HG03108 (cell line): ENCODE measurements at regions not wholly inside any gene's neighbourhood (a gene's known extent, or its start where the extent isn't known, plus 50 kb on each side); places are given as distances from the start of the nearest gene placed in this dataset.

Source experiments
- ATAC-seq: cut with Tn5 transposase; IDR thresholded peaks from one replicate; pipeline ENCODE4 v1.9.1; 2021; ENCODE audit warnings: moderate library complexity; ENCODE audit not compliant: unreplicated experiment

- no peak for ATAC-seq
Observed at GRCh38 chr11:127625402-127625801, 624.8 kb upstream of the KIRREL3 start.

GRCh38 chr11:127624306-127624856 is 623.8 kb upstream of the KIRREL3 start:
- no peak for ATAC-seq

- no peak for ATAC-seq
Observed at GRCh38 chr11:127622686-127623085, 622.1 kb upstream of the KIRREL3 start.

- no peak for ATAC-seq
Observed at GRCh38 chr11:127620671-127621070, 620.1 kb upstream of the KIRREL3 start.

DNA sequence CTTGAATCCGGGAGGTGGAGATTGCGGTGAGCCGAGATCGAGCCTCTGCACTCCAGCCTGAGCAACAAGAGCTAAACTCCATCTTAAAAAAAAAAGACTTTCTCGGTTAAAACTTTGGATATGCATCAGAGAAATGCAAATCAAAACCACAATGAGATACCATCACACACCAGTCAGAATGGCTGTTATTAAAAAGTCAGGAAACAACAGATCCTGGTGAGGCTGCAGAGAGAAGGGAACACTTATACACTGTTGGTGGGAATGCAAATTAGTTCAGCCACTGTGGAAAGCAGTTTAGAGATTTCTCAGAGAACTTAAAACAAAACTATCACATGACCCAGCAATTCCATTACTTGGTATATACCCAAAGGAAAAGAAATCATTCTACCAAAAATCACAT is 619.4 kb upstream of the KIRREL3 start:
- no peak for ATAC-seq

- ATAC-seq = no peak
Observed at GRCh38 chr11:127618721-127619120, 618.2 kb upstream of the KIRREL3 start.

DNA sequence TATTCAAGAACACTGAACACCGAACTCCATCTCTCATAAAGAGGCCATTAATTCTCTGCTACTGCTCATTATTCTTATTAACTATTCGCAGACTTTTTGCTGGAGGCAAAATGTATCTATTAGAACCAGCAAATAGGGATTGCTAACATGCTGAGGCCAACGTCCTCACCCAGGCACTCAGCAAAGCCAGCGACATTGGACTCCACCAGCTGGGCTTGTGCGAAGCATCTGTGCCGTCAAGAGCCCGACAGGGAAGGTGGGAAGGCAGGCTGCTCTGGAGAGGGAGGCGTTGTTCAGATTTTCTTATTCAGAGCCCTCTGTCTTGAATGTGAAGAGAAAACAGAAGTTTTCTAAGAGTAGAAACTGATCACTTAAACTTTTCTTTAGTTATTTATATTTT is 615.6 kb upstream of the KIRREL3 start:
- ATAC-seq = no peak

GRCh38 chr11:127612607-127613006 is 612.0 kb upstream of the KIRREL3 start:
- ATAC-seq = no peak

DNA sequence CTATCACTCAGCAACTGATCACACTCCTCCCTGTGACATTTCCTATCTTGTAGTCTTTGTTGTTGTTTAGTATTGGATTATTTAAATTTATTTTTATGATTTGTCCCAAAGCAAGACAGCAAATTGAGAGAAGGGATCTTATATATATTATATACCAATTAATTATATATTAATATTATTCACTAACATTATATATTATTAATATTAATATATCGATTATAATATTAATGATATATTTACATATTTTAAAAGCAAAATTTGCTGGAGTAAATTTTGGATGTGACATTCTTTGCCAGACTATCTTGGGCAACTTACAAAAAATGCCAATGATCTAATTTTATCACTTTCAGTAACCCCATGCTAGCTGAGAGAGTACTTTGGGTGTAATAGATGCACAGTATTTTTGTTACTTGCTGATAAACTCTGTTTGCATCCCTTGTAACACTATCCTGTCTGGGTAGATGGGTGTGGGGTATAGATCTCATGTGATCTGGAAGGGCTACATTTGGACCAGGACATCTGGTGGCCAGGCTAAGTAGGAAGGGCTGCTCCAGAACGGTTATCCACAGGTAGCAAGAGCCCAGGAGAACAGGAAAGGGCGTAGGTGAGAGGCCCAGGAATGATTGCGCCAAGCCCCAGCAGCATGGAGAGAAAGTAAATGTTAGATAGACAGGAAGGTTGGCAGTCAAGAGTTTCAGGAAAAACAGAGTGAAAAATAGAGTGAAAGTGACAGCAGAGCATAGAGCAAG is 608.6 kb upstream of the KIRREL3 start:
- no peak for ATAC-seq

DNA sequence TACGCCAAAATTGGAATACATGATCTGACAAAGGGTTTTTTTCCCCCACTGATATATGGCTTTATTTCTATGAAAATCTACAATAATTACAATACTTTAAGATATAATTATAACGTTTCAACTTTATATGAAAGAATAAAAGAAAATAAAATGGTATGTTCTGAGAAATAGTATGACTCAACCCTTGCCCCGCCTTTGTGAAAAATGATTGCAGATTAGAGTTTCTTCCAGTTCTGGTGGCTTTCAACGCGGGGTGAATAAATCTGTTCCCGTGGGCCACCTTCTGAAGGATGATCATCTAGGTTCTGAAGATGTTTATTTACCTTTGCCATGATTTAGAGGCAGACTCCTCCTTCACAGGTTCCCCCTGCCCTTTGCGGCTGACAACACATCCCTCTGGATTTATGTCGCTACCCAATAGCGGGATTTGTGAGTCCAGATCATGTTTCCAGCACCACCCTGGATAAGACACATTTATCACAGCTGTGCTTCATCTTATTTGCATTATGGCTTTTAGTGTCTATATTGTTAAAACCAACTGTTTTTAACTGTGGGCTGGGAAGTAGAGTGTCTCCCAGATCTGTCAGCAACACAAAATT is 607.0 kb upstream of the KIRREL3 start:
- no peak for ATAC-seq

DNA sequence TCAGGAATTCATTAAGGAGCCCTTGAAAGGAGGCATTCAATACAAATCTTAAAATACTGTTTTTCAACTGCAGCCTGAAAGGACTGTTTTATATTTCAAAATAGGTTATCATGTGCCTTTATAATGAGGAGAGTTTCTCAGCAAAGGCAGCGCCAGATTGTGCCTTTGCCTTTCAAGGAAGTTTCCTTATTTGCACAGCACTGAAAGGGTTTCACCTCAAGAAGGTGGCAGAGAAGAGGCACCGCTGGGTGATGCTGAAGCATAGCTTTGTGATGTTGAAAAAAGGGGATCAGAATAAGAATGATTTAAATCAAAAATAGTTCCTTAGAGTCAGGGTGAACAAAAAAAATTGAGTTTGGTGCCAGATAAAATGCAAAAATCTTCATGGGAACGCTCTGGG is 601.0 kb upstream of the KIRREL3 start:
- ATAC-seq = no peak

DNA sequence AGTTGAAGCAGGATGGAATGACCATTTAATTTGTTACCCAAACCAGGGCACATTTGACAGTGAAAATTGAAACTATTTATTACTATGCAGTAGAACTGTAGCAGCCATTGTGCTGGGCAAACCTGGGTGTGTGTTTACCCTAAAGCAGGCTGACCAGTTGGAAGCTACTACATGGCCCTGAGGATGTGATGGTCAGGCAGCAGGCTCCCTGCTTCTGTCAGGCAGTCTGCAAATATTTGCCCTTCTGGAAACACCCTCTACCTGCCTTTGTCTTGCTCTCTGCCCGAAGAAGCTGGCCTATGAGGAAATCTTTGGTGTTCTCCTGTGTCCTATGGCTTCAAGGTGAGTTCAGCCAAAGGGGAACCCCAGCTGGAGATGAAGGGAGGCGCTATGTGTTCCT is 600.1 kb upstream of the KIRREL3 start:
- no peak for ATAC-seq

DNA sequence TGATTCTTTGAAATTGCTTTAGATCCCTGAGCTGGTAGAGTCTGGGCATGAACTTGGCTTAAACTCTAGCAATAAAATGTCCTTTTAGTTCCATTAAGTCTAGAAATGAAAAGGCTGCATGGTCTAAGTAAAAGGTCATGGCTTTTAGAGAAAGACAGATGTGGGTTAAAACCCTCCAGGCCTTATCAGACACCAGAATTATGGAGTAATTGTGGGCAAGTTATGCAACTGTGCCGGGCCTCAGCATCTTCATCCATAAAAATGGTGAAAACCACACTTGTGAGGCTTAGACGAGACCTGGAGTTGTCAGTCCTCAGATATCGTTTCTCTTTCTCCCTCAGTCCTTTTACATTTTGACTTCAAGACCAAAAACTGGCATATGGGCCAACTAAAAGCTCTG is 597.9 kb upstream of the KIRREL3 start:
- ATAC-seq = no peak

DNA sequence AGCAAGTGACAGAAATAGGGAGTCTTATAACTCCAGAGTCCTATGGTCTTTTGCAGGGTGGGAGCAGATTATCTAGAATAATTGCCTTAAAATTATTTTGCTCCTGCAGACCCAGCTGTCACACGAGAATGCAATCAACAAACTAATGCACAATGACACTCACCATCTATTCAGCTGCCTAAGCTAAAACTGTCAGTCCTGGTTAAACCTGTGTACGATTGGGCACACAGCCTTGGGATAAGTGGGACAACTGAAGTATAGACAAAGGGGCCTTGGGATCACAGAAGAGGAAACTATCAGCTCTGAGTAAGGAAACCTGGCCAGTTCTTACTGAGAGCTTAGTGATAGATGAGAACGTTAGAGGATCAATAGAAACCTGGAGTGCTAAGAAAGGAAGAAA is 595.9 kb upstream of the KIRREL3 start:
- no peak for ATAC-seq

- ATAC-seq = no peak
Observed at GRCh38 chr11:127592371-127592770, 591.8 kb upstream of the KIRREL3 start.

GRCh38 chr11:127590314-127590713 is 589.7 kb upstream of the KIRREL3 start:
- no peak for ATAC-seq

DNA sequence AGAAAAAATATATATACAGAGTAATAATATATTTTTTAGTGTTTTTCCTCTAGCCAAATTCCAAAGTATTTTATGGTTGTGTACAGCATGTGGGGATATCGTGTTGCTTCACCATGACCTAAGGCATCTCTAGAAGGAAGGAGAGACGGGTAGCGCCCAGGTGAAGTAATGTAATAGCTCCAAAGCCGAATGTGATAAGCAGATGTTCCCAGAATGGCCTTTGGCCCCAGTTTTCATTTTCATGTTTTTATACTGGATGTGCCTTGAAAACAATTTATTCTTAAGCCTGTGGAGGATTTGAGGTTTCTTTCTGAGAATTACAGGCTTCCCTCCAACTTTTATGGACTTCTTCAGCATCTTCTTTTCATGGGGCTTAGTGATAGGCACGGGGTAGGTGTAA is 587.9 kb upstream of the KIRREL3 start:
- ATAC-seq = no peak

- no peak for ATAC-seq
Observed at GRCh38 chr11:127587511-127587910, 586.9 kb upstream of the KIRREL3 start.

- ATAC-seq = no peak
Observed at GRCh38 chr11:127576210-127576609, 575.6 kb upstream of the KIRREL3 start.

- ATAC-seq = no peak
Observed at GRCh38 chr11:127574478-127574877, 573.9 kb upstream of the KIRREL3 start.

DNA sequence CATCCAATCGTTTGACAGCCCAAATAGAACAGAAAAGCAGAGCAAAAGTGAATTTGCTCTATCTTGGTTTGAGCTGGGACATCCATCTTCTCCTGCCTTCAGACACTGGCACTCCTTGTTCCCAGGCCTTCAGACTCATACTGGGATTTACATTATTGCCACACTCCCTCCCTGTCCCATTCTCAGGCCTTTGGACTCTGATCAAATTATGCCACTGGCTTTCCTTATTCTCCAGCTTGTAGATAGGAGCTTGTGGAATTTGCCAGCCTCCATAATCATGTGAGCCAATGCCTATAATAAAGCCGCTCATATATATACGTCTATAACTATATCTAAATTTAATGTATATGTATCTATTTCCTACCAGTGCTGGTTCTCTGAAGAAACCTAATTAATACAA is 568.3 kb upstream of the KIRREL3 start:
- ATAC-seq = no peak

DNA sequence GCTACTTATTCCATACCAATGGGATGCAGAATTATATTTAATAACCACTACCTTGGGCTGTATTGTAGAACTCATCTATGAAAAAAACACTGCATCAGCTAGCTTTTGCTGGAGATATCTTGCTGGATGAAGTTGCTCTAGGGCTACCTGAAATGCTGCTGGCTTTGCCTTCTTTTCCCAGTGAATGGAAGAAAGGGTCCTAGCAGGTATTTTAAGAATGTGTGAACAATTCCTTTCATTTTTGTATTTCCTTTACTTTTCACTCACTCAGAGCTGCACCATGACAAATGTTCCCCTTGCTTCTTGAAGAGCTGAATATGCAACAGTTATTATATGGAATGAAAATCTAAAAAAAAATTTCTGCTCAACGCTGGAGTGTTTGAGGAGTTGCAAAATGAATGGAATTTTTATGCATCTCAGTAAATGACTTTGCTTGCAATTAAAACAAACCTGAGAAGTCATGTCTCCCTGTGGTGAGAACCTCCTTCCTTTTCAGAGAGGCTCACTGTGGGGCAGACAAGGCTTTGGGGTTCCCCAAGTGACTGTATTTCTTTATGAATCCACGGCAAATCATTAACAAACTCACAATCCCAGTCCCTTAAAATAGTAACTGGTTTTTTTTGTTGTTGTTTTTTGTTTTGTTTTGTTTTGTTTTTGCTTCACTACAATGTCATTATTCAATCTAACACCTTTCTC is 566.8 kb upstream of the KIRREL3 start:
- no peak for ATAC-seq
